ENCODE measurements at regions not wholly inside any gene's neighbourhood (a gene's known extent, or its start where the extent isn't known, plus 50 kb on each side); places are given as distances from the start of the nearest gene placed in this dataset.

DNA sequence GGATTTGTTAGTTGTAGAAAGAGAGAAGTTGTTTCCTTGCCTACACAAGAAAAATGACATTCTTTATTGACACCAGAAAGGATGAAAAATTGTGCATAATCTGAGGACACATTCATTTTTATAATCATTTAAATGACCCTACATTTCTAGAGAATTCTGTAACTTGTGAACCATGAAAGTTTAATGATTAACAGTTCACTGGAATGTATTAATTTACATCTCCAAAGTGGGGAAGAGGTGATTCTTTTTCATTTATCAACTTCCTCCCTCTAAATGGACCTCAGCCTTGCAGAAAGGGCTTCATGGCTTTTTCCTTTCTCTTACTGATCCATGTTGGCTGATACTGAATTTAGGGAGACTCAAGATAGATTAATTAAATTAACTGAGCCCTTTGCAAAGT, 565.2 kb upstream of the LINC00305 start:
- H3K36me3 Mint-ChIP-seq (ENCODE audit: low read depth) = no peaks in the 10 kb centered on the region
- no peaks in the 10 kb centered on the region for H3K9me3 Mint-ChIP-seq
- H3K4me1 Mint-ChIP-seq (ENCODE audit: low read depth) = no peaks in the 10 kb centered on the region
- ATAC-seq (no peak), DNase-seq (no peak)
- H3K27ac Mint-ChIP-seq = no peak overlapping the region
- H3K27me3 Mint-ChIP-seq = no peaks in the 10 kb centered on the region
- H3K4me3 Mint-ChIP-seq = no peak overlapping the region
- POLR2A ChIA-PET = no interaction called here
- intact Hi-C loops (cut with micrococcal nuclease) = no loop called here
- TF ChIP-seq, protein P1, sequence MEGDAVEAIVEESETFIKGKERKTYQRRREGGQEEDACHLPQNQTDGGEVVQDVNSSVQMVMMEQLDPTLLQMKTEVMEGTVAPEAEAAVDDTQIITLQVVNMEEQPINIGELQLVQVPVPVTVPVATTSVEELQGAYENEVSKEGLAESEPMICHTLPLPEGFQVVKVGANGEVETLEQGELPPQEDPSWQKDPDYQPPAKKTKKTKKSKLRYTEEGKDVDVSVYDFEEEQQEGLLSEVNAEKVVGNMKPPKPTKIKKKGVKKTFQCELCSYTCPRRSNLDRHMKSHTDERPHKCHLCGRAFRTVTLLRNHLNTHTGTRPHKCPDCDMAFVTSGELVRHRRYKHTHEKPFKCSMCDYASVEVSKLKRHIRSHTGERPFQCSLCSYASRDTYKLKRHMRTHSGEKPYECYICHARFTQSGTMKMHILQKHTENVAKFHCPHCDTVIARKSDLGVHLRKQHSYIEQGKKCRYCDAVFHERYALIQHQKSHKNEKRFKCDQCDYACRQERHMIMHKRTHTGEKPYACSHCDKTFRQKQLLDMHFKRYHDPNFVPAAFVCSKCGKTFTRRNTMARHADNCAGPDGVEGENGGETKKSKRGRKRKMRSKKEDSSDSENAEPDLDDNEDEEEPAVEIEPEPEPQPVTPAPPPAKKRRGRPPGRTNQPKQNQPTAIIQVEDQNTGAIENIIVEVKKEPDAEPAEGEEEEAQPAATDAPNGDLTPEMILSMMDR (IDR thresholded peaks at IDR 0.05) = no peak
- CTCF ChIA-PET = no interaction called here

DNA sequence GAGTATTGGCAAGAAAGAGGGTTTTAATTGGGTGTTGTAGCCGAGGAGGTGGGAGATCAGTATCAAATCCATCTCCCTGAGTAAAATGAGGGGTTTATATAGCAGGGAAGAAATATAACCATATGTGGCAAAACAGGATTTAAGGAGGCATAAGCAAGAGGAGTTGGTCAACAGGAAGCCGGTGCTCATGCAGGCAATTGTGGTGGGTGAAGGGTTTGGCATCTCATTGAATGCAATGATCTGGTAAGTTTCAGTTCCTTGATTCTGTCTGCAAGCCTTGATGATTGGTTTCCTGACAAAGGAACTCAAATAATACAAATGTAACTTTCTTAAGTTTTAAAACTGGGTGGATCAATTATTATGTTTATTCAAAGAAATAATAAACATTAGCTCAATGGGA, 564.4 kb upstream of the LINC00305 start:
- intact Hi-C loops (cut with micrococcal nuclease) = no loop called here
- ATAC-seq (no peak), DNase-seq (no peak)
- ChIA-PET POLR2A (interaction anchor here (0.7 kb wide), 1 partner anchor 131 kb away, joined by 3 read pairs; no protein-coding TSS in a partner anchor), CTCF (no interaction called here)
- TF ChIP-seq, protein P1 (IDR thresholded peaks at IDR 0.05) = no peak
- Mint-ChIP-seq H3K4me1 (ENCODE audit: low read depth) (no peaks in the 10 kb centered on the region), H3K4me3 (no peak overlapping the region), H3K36me3 (ENCODE audit: low read depth) (no peaks in the 10 kb centered on the region), H3K27me3 (no peaks in the 10 kb centered on the region), H3K27ac (no peak overlapping the region), H3K9me3 (no peaks in the 10 kb centered on the region)

DNA sequence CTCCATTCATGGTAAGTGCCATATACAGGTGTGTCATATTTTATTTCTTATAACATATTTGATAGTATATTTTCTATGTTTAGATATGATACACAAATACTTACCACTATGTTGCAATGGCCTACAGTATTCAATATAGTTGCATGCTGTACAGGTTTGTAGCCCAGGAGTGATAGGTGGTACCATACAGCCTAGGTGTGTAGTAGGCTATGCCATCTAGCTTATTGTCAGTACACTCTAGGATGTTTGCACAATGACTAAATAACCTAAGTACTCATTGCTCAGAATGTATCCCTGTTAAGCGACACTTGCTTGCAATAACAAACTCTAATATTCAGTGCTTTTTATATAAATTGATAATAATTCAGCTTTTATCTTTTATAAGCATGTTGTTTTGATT, 563.1 kb upstream of the LINC00305 start:
- ATAC-seq (no peak), DNase-seq (no peak)
- H3K27me3 Mint-ChIP-seq = no peaks in the 10 kb centered on the region
- no peaks in the 10 kb centered on the region for H3K4me1 Mint-ChIP-seq (ENCODE audit: low read depth)
- intact Hi-C loops (cut with micrococcal nuclease) = no loop called here
- H3K4me3 Mint-ChIP-seq = no peak overlapping the region
- ChIA-PET POLR2A (no interaction called here), CTCF (no interaction called here)
- no peaks in the 10 kb centered on the region for H3K9me3 Mint-ChIP-seq
- H3K27ac Mint-ChIP-seq = no peak overlapping the region
- H3K36me3 Mint-ChIP-seq (ENCODE audit: low read depth) = no peaks in the 10 kb centered on the region
- TF ChIP-seq, protein P1 (IDR thresholded peaks at IDR 0.05) = no peak

DNA sequence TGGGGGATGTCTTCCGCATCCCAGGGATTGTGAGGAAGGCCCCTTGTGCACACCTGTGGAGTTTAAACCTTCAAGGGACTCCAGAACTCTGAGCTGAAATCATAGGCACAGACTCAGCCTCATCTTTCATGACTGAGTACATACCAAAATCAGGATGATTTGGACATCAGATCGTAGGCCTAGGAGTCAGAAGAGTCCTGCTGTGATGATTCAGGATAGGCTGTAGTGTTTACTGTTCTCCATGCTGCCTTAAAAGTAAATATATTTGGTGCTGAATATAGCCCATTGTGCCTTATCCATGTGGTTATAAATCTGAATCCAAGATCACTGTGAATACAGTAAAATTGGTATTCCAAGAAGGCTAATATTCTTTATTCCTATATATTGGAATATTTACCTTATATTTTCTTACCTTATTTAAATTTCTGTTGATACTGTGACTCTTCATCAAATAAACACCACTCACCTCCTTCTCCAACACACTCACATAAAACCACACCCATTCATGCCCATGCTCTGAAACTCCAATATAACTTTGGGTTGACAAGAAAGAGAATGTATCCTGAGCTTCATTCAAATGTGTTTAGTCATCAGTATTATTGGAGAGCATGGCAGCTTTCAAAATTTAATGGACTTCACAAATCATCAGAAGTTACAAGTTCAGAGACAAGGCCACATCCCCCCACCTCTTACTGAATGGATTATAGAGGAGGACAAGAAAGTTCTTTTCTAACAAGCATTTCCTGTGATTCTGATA, 561.4 kb upstream of the LINC00305 start:
- no peak overlapping the region for H3K4me3 Mint-ChIP-seq
- intact Hi-C loops (cut with micrococcal nuclease) = no loop called here
- no peak for ATAC-seq
- H3K27ac Mint-ChIP-seq = no peak overlapping the region
- no peaks in the 10 kb centered on the region for H3K36me3 Mint-ChIP-seq (ENCODE audit: low read depth)
- DNase-seq = no peak
- TF ChIP-seq, protein P1 (IDR thresholded peaks at IDR 0.05) = no peak
- H3K9me3 Mint-ChIP-seq = peaks cover 2% of the 10 kb centered on the region
- ChIA-PET POLR2A (interaction anchor here (0.7 kb wide), 1 partner anchor 374 kb away, joined by 4 read pairs; no protein-coding TSS in a partner anchor), CTCF (interaction anchor here (0.9 kb wide), 1 partner anchor 12 kb away, joined by 3 read pairs; no protein-coding TSS in a partner anchor)
- no peaks in the 10 kb centered on the region for H3K4me1 Mint-ChIP-seq (ENCODE audit: low read depth)
- no peaks in the 10 kb centered on the region for H3K27me3 Mint-ChIP-seq

DNA sequence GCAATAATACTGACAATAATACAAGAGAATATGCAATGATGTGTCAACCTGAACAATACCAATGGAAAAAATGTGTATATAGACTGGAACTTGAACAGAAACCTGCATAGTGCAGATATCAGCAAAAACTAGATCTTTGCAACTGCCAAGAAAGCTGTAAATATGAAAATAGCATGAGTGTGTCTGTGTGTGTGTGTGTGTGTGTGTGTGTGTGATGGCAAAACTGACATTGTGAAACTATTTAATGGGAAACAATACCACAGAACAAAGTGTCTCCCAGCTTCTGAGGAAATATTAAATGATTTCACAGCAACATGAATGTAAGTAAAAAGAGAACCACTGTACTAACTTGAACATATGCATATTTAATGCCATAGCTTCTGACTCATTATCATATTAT, 558.2 kb upstream of the LINC00305 start:
- Mint-ChIP-seq H3K9me3 (peaks cover 6% of the 10 kb centered on the region), H3K4me3 (no peak overlapping the region), H3K27me3 (no peaks in the 10 kb centered on the region), H3K4me1 (ENCODE audit: low read depth) (no peaks in the 10 kb centered on the region), H3K27ac (no peak overlapping the region), H3K36me3 (ENCODE audit: low read depth) (no peaks in the 10 kb centered on the region)
- ChIA-PET POLR2A (no interaction called here), CTCF (no interaction called here)
- intact Hi-C loops (cut with micrococcal nuclease) = no loop called here
- ATAC-seq (no peak), DNase-seq (no peak)
- TF ChIP-seq, protein P1 (IDR thresholded peaks at IDR 0.05) = no peak
